AG09309 (cell line): ENCODE measurements at regions not wholly inside any gene's neighbourhood (a gene's known extent, or its start where the extent isn't known, plus 50 kb on each side); places are given as distances from the start of the nearest gene placed in this dataset.

Experiments
- DNase-seq: peaks from one replicate; pipeline ENCODE4 v3.0.0-alpha.2; 2010; ENCODE audit warnings: low read depth
- H3K4me3 ChIP-seq: 2 replicates; pipeline ENCODE4 v1.5.1; 2011; ENCODE audit warnings: mild to moderate bottlenecking, low read depth, low read length, moderate library complexity; ENCODE audit not compliant: control insufficient read depth
- CTCF ChIP-seq: IDR thresholded peaks from 2 replicates; pipeline ENCODE4 v1.5.1; 2011; ENCODE audit warnings: mild to moderate bottlenecking, low read depth, low read length, inconsistent platforms; ENCODE audit not compliant: insufficient read depth, control insufficient read depth; ENCODE audit errors: missing control alignments

GRCh38 chr16:86436466-86437185, 73.7 kb upstream of the FOXF1 start:
- H3K4me3 ChIP-seq = no peak overlapping the region
- no peak for TF ChIP-seq CTCF
- DNase-seq = no peak

GRCh38 chr16:86437348-86437747, 73.0 kb upstream of the FOXF1 start:
- H3K4me3 ChIP-seq = no peak overlapping the region
- no peak for DNase-seq
- no peak for TF ChIP-seq CTCF

GRCh38 chr16:86442703-86443102, 67.6 kb upstream of the FOXF1 start:
- no peak for DNase-seq
- no peak overlapping the region for H3K4me3 ChIP-seq
- TF ChIP-seq CTCF = no peak

GRCh38 chr16:86443508-86444147, 66.7 kb upstream of the FOXF1 start:
- DNase-seq = no peak
- no peak for TF ChIP-seq CTCF

GRCh38 chr16:86444261-86444660, 66.1 kb upstream of the FOXF1 start:
- H3K4me3 ChIP-seq = no peak overlapping the region
- no peak for DNase-seq
- TF ChIP-seq CTCF = no peak

More at GRCh38 chr16:86443508-86444147, 66.7 kb upstream of the FOXF1 start:
- H3K4me3 ChIP-seq = no peak overlapping the region

GRCh38 chr16:86444661-86445060, 65.7 kb upstream of the FOXF1 start:
- DNase-seq = no peak
- no peak overlapping the region for H3K4me3 ChIP-seq
- TF ChIP-seq CTCF = no peak
